ENCODE measurements at regions not wholly inside any gene's neighbourhood (a gene's known extent, or its start where the extent isn't known, plus 50 kb on each side); places are given as distances from the start of the nearest gene placed in this dataset.

- H3K4me3 ChIP-seq (ENCODE audit: low read length in 3 of 3) = no peak overlapping the region
- H3K27ac ChIP-seq (ENCODE audit: low read depth in 2 of 2, low read length in 2 of 2) = no peak overlapping the region
- FAIRE-seq = no peak
- H3K9ac ChIP-seq (ENCODE audit: low read length in 3 of 3) = no peak overlapping the region
- no peaks in the 10 kb centered on the region for H3K4me1 ChIP-seq (ENCODE audit: control insufficient read depth in 2 of 3, insufficient read depth in 2 of 3, low read depth in 1 of 3, low read length in 3 of 3)
- DNase-seq = no peak
- intact Hi-C loops (cut with DNase I) = no loop called here
- no peaks in the 10 kb centered on the region for H3K27me3 ChIP-seq (ENCODE audit: control insufficient read depth, insufficient read depth, low read length)
- H3K9me3 ChIP-seq (ENCODE audit: control insufficient read depth in 2 of 3, insufficient read depth in 1 of 3, low read length in 3 of 3) = no peaks in the 10 kb centered on the region
- no peak for TF ChIP-seq CTCF (IDR thresholded peaks at IDR 0.05; ENCODE audit: borderline replicate concordance, extremely low read depth, insufficient read depth)
- H3K36me3 ChIP-seq (ENCODE audit: control insufficient read depth in 2 of 3, insufficient read depth in 3 of 3, low read length in 3 of 3) = no peaks in the 10 kb centered on the region
Observed at GRCh38 chr7:16293669-16294425, 127.5 kb downstream of the CRPPA start.

- TF ChIP-seq CTCF (IDR thresholded peaks at IDR 0.05; ENCODE audit: borderline replicate concordance, extremely low read depth, insufficient read depth) = no peak
- intact Hi-C loops (cut with DNase I) = no loop called here
- Histone ChIP-seq H3K9ac (ENCODE audit: low read length in 3 of 3) (no peak overlapping the region), H3K27me3 (ENCODE audit: control insufficient read depth, insufficient read depth, low read length) (no peaks in the 10 kb centered on the region), H3K4me3 (ENCODE audit: low read length in 3 of 3) (no peak overlapping the region), H3K9me3 (ENCODE audit: control insufficient read depth in 2 of 3, insufficient read depth in 1 of 3, low read length in 3 of 3) (peaks cover 0 to 6% (median 0%) of the 10 kb centered on the region in 3 donors), H3K4me1 (ENCODE audit: control insufficient read depth in 2 of 3, insufficient read depth in 2 of 3, low read depth in 1 of 3, low read length in 3 of 3) (no peaks in the 10 kb centered on the region), H3K36me3 (ENCODE audit: control insufficient read depth in 2 of 3, insufficient read depth in 3 of 3, low read length in 3 of 3) (no peaks in the 10 kb centered on the region), H3K27ac (ENCODE audit: low read depth in 2 of 2, low read length in 2 of 2) (no peak overlapping the region)
- FAIRE-seq (no peak), DNase-seq (no peak)
Observed at GRCh38 chr7:16284581-16284980, 136.8 kb downstream of the CRPPA start.

GRCh38 chr7:16278167-16278787 lies 143.1 kb downstream of the CRPPA start:
- Histone ChIP-seq H3K9ac (ENCODE audit: low read length in 3 of 3) (no peak overlapping the region), H3K27me3 (ENCODE audit: control insufficient read depth, insufficient read depth, low read length) (no peaks in the 10 kb centered on the region), H3K4me1 (ENCODE audit: control insufficient read depth in 2 of 3, insufficient read depth in 2 of 3, low read depth in 1 of 3, low read length in 3 of 3) (no peaks in the 10 kb centered on the region), H3K4me3 (ENCODE audit: low read length in 3 of 3) (no peak overlapping the region), H3K27ac (ENCODE audit: low read depth in 2 of 2, low read length in 2 of 2) (no peak overlapping the region), H3K36me3 (ENCODE audit: control insufficient read depth in 2 of 3, insufficient read depth in 3 of 3, low read length in 3 of 3) (no peaks in the 10 kb centered on the region), H3K9me3 (ENCODE audit: control insufficient read depth in 2 of 3, insufficient read depth in 1 of 3, low read length in 3 of 3) (no peaks in the 10 kb centered on the region)
- no peak for TF ChIP-seq CTCF (IDR thresholded peaks at IDR 0.05; ENCODE audit: borderline replicate concordance, extremely low read depth, insufficient read depth)
- FAIRE-seq (no peak), DNase-seq (no peak)
- intact Hi-C loops (cut with DNase I) = no loop called here

Measured in kidney (tissue), 13 donors.